Activated CD4-positive, alpha-beta T cell treated with anti-CD3 and anti-CD28 coated beads, Interleukin-2, amount 10 ng/mL, durations not matched to agents 7 days and 5 days (primary cell): ENCODE measurements at regions not wholly inside any gene's neighbourhood (a gene's known extent, or its start where the extent isn't known, plus 50 kb on each side); places are given as distances from the start of the nearest gene placed in this dataset.

ENCODE experiments used
- CTCF ChIA-PET: fragments of 350-600 bp; sonication (Branson Sonifier 250); formaldehyde crosslinking; loops from one replicate; lab custom pipeline; 2021; ENCODE audit warnings: antibody characterized with exemption; lab: Charles Lee
- POLR2A ChIA-PET: fragments of 350-600 bp; sonication (Branson Sonifier 250); formaldehyde crosslinking; loops from one replicate; lab custom pipeline; 2021; ENCODE audit warnings: antibody characterized with exemption; lab: Charles Lee
- DNase-seq: peaks from one replicate; pipeline ENCODE4 v3.0.0-alpha.2; 2020
- H3K27ac Mint-ChIP-seq: one replicate; pipeline ENCODE4 v1.8.0; 2021; ENCODE audit warnings: mild to moderate bottlenecking, moderate library complexity, mixed read lengths
- H3K27me3 Mint-ChIP-seq: one replicate; pipeline ENCODE4 v1.8.0; 2021; ENCODE audit warnings: mixed read lengths
- H3K36me3 Mint-ChIP-seq: one replicate; pipeline ENCODE4 v1.8.0; 2021; ENCODE audit warnings: low read depth, mixed read lengths
- H3K4me1 Mint-ChIP-seq: one replicate; pipeline ENCODE4 v1.8.0; 2021; ENCODE audit warnings: mixed read lengths
- H3K4me3 Mint-ChIP-seq: one replicate; pipeline ENCODE4 v1.8.0; 2021; ENCODE audit warnings: mild to moderate bottlenecking, moderate library complexity, mixed read lengths
- H3K9me3 Mint-ChIP-seq: one replicate; pipeline ENCODE4 v1.8.0; 2021; ENCODE audit warnings: mixed read lengths

DNA sequence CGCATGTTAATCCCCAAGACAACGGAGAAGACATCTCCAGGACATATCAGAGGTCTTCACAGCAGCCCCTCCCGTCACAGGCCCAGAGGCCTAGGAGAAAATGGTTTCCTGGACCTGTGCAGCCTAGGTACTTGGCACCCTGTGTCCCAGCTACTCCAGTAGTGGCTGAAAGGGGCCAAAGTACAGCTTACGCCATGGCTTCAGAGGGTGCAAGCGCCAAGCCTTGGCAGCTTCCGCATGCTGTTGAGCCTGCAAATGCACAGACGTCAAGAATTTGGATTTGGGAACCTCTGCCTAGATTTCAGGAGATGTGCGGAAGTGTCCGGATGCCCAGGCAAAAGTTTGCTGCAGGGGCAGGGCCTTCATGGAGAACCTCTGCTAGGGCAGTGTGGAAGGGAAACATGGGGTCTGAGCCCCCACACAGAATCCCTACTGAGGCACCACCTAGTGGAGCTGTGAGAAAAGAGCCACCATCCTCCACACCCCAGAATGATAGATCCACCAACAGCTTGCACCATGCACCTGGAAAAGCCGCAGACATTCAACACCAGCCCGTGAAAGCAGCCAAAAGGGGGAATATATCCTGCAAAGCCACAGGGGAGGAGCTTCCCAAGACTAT lies 159.3 kb upstream of the COX10 start:
- no peak for DNase-seq
- Mint-ChIP-seq H3K4me1 (no peaks in the 10 kb centered on the region), H3K27me3 (no peaks in the 10 kb centered on the region), H3K9me3 (no peaks in the 10 kb centered on the region), H3K27ac (no peak overlapping the region), H3K4me3 (no peak overlapping the region), H3K36me3 (no peaks in the 10 kb centered on the region)
- ChIA-PET POLR2A (no interaction called here), CTCF (no interaction called here)

DNA sequence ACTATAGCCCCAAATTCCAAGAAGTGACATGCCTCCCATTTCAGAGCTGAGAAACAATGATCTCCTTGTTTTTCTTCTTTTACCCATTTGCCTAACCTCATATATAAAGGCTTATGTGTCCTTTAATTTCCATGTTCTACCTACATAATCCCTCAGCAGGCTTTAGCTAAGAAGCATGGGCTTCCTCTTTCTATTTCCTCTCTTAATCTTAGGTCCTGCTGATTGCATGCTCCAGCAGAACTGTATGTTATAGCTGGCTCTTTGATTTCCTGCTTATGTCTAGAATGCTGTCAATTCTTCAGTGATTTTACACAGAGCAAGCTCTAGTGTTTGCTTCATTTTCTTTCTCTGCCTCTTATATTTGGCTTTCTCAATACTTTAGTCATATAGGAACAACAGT lies 151.7 kb upstream of the COX10 start:
- Mint-ChIP-seq H3K4me1 (no peaks in the 10 kb centered on the region), H3K4me3 (no peak overlapping the region), H3K36me3 (no peaks in the 10 kb centered on the region), H3K27me3 (peaks cover 4% of the 10 kb centered on the region), H3K9me3 (no peaks in the 10 kb centered on the region), H3K27ac (no peak overlapping the region)
- DNase-seq, result no peak
- CTCF ChIA-PET, result no interaction called here
- POLR2A ChIA-PET, result no interaction called here

DNA sequence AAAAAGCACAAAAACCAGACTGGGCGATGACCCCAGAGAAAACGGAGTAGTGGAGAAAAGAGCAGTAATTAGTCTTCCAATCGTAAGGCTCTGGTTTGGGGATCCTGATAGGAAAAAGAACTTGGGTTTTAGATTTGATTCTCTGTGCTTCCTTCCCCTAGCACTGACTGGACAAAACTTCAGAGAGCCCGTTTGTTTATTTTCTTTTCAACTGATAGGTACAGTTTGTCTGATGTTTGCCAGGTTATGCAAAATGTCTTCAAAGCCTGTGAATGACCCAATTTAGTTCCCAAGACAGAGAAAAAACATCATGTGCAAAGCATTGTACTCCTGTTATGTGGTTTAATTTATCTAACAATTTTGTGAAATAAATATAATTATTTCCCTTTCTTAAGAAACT lies 151.1 kb upstream of the COX10 start:
- H3K27me3 Mint-ChIP-seq, result peaks cover 4% of the 10 kb centered on the region
- no peak overlapping the region for H3K4me3 Mint-ChIP-seq
- ChIA-PET POLR2A (no interaction called here), CTCF (no interaction called here)
- DNase-seq, result no peak
- H3K36me3 Mint-ChIP-seq, result no peaks in the 10 kb centered on the region
- no peaks in the 10 kb centered on the region for H3K4me1 Mint-ChIP-seq
- no peaks in the 10 kb centered on the region for H3K9me3 Mint-ChIP-seq
- H3K27ac Mint-ChIP-seq, result no peak overlapping the region

DNA sequence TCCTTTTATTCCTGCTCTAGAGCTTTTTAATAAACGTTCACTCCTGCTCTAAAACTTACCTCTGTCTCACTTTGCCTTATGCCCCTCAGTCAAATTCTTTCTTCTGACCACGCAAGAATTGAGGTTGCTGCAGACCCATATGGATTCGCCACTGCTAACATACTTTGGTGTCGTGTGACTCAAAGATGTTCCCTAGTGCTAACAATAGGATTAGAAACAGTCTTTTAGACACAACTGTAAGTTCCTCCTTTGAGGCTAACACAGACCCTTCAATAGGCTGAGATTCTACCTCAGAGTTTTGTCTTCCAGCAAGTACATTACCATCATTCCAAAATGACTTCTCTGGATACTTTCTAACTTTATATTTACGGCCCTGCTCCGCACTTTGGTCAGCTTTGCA lies 149.5 kb upstream of the COX10 start:
- H3K4me3 Mint-ChIP-seq, result no peak overlapping the region
- DNase-seq, result no peak
- H3K27ac Mint-ChIP-seq, result no peak overlapping the region
- H3K4me1 Mint-ChIP-seq, result no peaks in the 10 kb centered on the region
- ChIA-PET POLR2A (no interaction called here), CTCF (no interaction called here)
- H3K27me3 Mint-ChIP-seq, result peaks cover 4% of the 10 kb centered on the region
- H3K9me3 Mint-ChIP-seq, result no peaks in the 10 kb centered on the region
- no peaks in the 10 kb centered on the region for H3K36me3 Mint-ChIP-seq

DNA sequence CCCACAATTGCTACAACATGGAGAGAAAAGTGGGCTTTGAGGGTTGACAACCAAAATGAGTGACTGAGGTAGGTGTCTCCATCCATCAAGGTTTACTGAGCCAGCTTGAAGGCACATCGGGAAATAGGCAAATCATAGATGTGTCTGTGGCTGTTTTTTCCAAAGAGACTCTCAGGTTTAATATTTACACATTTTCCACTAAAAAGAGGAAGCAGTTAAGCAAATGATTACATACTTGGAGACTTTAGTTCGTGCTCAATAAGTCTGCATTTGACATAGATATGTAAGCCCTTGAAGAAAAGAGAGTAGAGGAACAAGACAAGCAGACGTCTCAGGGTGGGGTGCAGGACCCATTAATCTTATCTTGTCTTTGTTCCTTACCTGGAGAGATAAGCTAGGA lies 148.9 kb upstream of the COX10 start:
- Mint-ChIP-seq H3K36me3 (no peaks in the 10 kb centered on the region), H3K27ac (no peak overlapping the region), H3K9me3 (no peaks in the 10 kb centered on the region), H3K4me1 (no peaks in the 10 kb centered on the region), H3K27me3 (peaks cover 4% of the 10 kb centered on the region), H3K4me3 (no peak overlapping the region)
- DNase-seq, result no peak
- ChIA-PET POLR2A (no interaction called here), CTCF (no interaction called here)

DNA sequence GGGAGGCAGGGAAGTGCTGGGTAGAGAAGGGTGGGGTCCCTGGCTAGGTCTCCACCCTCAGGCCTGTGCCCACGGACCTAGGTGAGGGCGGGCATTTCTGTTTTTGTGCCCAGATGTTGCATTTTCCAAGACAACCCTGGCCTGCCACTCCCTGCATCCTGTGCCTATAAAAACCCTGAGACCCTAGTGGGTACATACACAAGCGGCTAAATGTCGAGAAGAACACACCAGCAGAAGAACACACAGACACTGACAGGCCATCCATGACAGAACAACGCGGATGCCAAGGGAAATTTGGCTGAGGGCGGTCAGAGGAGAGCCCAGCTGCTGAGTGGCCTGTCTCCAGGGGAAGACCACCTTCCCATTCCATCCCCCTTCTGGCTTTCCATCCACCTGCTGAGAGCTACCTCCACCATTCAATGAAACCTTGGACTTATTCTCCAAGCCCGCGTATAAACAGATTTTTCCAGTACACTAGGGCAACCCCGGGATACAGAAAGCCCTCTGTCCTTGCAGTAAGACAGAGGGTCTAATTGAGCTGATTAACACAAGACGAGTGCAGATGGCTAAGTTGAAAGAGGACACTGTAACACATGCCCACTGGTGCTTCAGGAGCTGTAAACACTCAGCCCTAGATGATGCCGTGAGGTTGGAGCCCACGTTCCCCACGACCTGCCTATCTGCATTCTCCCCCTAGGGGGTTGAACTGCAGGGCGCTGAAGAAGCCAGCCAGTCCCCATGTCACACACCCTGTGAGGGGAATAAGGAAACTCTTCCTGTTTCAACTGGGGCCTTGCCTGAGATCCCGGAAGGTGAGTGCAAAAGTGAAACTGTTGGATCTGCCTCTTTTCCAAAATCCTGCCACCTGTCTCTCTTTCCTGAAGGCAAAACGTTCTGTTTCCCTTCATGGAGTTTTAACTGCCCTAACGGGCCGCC lies 147.2 kb upstream of the COX10 start:
- CTCF ChIA-PET, result interaction anchor here (0.6 kb wide), 1 partner anchor 117 kb away, joined by 4 read pairs; no protein-coding TSS in a partner anchor
- Mint-ChIP-seq H3K9me3 (no peaks in the 10 kb centered on the region), H3K36me3 (no peaks in the 10 kb centered on the region), H3K4me1 (no peaks in the 10 kb centered on the region), H3K27ac (no peak overlapping the region), H3K4me3 (no peak overlapping the region), H3K27me3 (peaks cover 4% of the 10 kb centered on the region)
- DNase-seq, result no peak
- POLR2A ChIA-PET, result no interaction called here

DNA sequence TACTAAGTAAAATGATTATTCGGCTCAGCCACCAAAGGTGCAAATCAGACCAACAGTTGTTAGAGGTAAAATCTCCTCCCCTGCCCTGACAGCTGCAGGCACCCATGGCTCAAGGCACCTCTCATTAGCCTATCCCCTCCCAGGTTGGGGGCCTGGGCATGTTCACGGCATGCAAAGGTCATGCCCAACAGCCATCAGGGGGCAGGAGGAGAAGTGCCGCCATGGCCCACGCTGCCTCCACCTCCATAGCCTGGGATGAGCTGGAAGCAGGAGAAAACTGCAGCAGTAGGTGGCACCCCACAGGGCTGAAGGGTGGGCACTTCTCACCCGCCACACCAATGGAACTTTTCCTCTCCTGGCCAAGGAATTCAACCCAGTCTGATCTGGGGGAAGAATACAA lies 146.4 kb upstream of the COX10 start:
- Mint-ChIP-seq H3K4me1 (no peaks in the 10 kb centered on the region), H3K27ac (no peak overlapping the region), H3K36me3 (no peaks in the 10 kb centered on the region), H3K9me3 (no peaks in the 10 kb centered on the region), H3K27me3 (peaks cover 4% of the 10 kb centered on the region), H3K4me3 (no peak overlapping the region)
- no peak for DNase-seq
- CTCF ChIA-PET, result no interaction called here
- POLR2A ChIA-PET, result no interaction called here

DNA sequence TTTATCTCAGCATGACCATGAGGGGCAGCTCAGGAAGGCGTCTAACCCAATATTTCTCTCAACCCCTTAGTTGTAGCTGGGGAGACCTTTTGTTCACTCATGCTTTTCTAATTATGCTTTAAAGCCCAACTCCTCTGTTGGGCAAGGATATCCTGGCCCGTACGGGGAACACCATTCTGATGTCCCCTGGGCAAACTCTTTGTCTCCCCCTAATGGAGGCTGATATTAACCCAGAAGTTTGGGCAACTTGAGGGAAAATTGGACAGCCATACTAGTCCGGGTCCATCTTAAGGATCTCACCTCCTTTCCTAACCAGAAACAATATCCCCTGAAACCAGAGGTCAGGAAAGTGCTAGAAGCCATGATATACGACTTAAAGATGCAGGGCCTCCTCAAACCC lies 143.7 kb upstream of the COX10 start:
- Mint-ChIP-seq H3K27me3 (peaks cover under 1% of the 10 kb centered on the region), H3K9me3 (peaks cover 8% of the 10 kb centered on the region), H3K4me1 (no peaks in the 10 kb centered on the region), H3K4me3 (no peak overlapping the region), H3K27ac (no peak overlapping the region), H3K36me3 (no peaks in the 10 kb centered on the region)
- DNase-seq, result no peak
- POLR2A ChIA-PET, result no interaction called here
- CTCF ChIA-PET, result no interaction called here

DNA sequence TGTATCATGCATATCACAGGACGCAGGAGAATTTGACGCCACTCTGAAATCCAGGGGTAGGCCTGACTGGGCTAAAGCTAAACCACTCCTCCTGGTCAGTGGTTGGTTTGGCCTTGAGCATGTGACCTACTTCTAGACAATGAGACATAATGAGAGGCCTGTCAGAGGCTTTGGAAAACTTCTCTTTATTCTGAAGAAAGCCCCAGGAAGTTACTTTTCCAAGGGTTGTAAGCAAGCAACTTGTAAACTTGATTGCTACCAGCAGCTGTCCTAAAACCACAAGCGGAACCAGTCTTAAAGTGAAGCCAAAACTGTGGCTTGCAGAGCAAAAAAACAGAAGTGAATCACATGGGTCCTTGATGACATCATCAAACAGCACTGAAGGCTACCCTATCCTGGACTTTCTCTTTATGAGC lies 138.2 kb upstream of the COX10 start:
- peaks cover 2% of the 10 kb centered on the region for H3K4me1 Mint-ChIP-seq
- no peak overlapping the region for H3K27ac Mint-ChIP-seq
- peaks cover 15% of the 10 kb centered on the region for H3K9me3 Mint-ChIP-seq
- H3K27me3 Mint-ChIP-seq, result no peaks in the 10 kb centered on the region
- peaks cover 5% of the 10 kb centered on the region for H3K36me3 Mint-ChIP-seq
- DNase-seq, result no peak
- ChIA-PET POLR2A (no interaction called here), CTCF (interaction anchor here (1.3 kb wide), 1 partner anchor 371 kb away, joined by 3 read pairs; no protein-coding TSS in a partner anchor)
- H3K4me3 Mint-ChIP-seq, result no peak overlapping the region

DNA sequence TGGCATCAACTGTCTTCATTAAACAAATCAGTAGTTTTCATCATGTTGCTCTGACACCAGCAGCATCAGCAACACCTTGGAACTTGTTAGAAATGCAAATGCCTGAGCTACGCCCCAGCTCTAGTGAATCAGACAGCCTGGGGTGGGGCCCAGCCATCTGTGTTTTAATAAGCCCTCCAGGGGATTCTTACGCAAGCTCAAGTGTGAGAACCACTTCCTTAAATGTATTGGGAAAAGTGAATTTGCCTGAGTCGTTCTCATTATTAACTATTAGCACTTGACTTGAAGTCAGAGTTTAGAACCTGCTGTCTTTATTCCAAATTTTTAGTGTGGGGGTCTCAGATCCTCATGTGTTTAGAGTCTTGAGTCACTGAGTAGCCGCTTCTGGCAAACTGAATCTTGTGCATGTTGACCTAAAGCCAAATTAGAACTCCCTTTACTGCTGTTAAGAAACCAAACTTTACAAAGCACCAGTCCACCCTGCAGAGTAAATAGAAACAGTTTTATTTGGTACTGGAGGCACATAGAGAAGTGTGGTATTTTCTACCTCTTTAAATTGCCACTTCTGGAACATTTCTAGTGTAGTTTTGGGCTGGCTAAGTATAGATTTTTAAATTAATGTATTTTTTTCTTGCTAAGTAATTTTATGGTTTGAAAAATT lies 137.4 kb upstream of the COX10 start:
- Mint-ChIP-seq H3K36me3 (peaks cover 5% of the 10 kb centered on the region), H3K4me1 (peaks cover 2% of the 10 kb centered on the region), H3K9me3 (peaks cover 15% of the 10 kb centered on the region), H3K4me3 (no peak overlapping the region), H3K27ac (no peak overlapping the region), H3K27me3 (no peaks in the 10 kb centered on the region)
- ChIA-PET CTCF (no interaction called here), POLR2A (no interaction called here)
- no peak for DNase-seq

DNA sequence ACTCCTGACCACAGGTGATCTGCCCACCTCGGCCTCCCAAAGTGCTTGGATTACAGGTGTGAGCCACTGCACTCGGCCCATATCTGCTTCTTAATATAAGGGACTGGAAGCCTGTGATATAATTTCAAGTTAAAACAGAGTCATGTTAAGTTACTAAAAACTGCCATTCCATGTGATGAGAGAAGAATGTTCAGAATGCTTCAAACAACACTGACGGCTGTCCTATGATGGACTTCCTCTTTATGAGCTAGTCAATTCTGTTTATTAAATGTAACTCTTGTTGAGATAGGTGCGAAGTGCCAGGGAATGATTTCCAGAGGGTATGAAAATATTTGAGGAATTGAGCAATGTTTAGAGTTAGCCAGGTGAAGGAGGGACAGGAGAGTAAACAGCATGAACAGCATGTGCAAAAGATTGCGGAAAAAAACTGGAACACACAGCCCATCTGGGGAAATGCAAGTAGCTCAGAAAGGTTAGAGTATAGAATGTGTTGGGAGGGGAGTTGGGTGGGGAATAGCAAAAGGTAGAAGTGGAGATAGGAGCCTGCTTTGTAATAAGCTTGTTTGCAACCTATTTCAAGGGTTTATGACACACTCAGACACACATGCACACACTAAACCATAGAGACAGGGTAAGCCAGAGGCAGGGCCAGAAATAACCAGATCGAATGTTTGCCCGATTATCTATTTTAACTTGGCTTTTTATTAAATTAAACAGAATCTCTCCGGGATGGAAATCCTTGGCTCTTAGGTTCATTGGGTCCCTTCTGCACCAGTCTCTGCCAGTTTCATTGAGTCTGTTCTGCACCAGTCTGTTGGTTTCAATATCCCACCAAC lies 135.6 kb upstream of the COX10 start:
- Mint-ChIP-seq H3K4me1 (peaks cover 2% of the 10 kb centered on the region), H3K9me3 (peaks cover 12% of the 10 kb centered on the region), H3K4me3 (no peak overlapping the region), H3K36me3 (peaks cover 5% of the 10 kb centered on the region), H3K27ac (no peak overlapping the region), H3K27me3 (no peaks in the 10 kb centered on the region)
- ChIA-PET POLR2A (no interaction called here), CTCF (no interaction called here)
- DNase-seq, result no peak

DNA sequence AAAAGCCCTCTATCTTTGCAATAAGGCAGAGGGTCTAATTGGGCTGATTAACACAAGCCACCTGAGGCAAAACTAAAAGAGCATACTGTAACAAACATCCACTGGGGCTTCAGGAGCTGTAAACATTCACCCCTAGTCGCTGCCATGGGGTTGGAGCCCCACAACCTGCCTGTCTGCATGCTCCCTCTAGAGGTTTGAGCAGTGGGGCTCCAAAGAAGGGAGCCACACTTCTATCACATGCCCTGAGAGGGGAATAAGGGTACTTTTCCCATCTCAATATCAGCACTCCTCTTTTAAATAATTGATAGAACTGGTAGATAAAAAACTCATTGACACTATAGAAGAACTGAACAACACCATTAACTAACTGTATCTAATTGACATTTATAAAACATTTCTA lies 130.1 kb upstream of the COX10 start:
- Mint-ChIP-seq H3K4me1 (no peaks in the 10 kb centered on the region), H3K27ac (no peak overlapping the region), H3K4me3 (no peak overlapping the region), H3K9me3 (peaks cover 13% of the 10 kb centered on the region), H3K36me3 (no peaks in the 10 kb centered on the region), H3K27me3 (no peaks in the 10 kb centered on the region)
- no peak for DNase-seq
- ChIA-PET CTCF (interaction anchor here (1.0 kb wide), 1 partner anchor 15 kb away, joined by 3 read pairs; no protein-coding TSS in a partner anchor), POLR2A (no interaction called here)
